CD4-positive, alpha-beta T cell (primary cell): ENCODE measurements at regions not wholly inside any gene's neighbourhood (a gene's known extent, or its start where the extent isn't known, plus 50 kb on each side); places are given as distances from the start of the nearest gene placed in this dataset.

ENCODE experiments used
- ATAC-seq: fragments of 200-7000 bp; cut with Tn5 transposase; one replicate; pipeline ENCODE4 v1.10.0; 2022; ENCODE audit warnings: mild to moderate bottlenecking; ENCODE audit not compliant: poor library complexity
- CTCF ChIA-PET: fragments of 350-600 bp; sonication (Branson Sonifier 250); formaldehyde crosslinking; loops from one replicate; lab custom pipeline; 2021; ENCODE audit warnings: antibody characterized with exemption, inconsistent platforms; lab: Charles Lee
- POLR2A ChIA-PET: fragments of 350-600 bp; sonication (Branson Sonifier 250); formaldehyde crosslinking; loops from one replicate; lab custom pipeline; 2021; ENCODE audit warnings: antibody characterized with exemption, inconsistent platforms; lab: Charles Lee
- DNase-seq, 14 experiments: peaks; one replicate each; pipeline ENCODE4 v3.0.0-alpha.2; 2013 to 2020; ENCODE audit warnings: mixed read lengths in 2 of 14
- H3K27ac ChIP-seq, 2 donors: one replicate each; pipeline versions ENCODE4 v1.5.1 to v1.7.0; 2013; ENCODE audit warnings: low read length in 2 of 2, low read depth in 1 of 2, mild to moderate bottlenecking in 1 of 2
- H3K27me3 ChIP-seq, 2 experiments: 1 replicate in 1 of 2; 2 replicates in 1 of 2; pipeline versions ENCODE4 v1.6.1 to v1.7.0; 2013; ENCODE audit warnings: low read length in 2 of 2, control low read depth in 1 of 2, mild to moderate bottlenecking in 1 of 2, moderate library complexity in 1 of 2; ENCODE audit not compliant: insufficient read depth in 2 of 2, control insufficient read depth in 1 of 2
- H3K36me3 ChIP-seq: one replicate; pipeline ENCODE4 v1.6.1; 2013; ENCODE audit warnings: low read length, control low read depth; ENCODE audit not compliant: insufficient read depth
- H3K4me1 ChIP-seq: one replicate; pipeline ENCODE4 v1.6.1; 2013; ENCODE audit warnings: low read length, control low read depth; ENCODE audit not compliant: insufficient read depth
- H3K4me3 ChIP-seq: one replicate; pipeline ENCODE4 v1.5.1; 2013; ENCODE audit warnings: mild to moderate bottlenecking, low read length, moderate library complexity
- H3K9me3 ChIP-seq, 2 experiments: 1 replicate in 1 of 2; 2 replicates in 1 of 2; pipeline versions ENCODE4 v1.6.1 to v1.7.0; 2013; ENCODE audit warnings: low read length in 2 of 2, mild to moderate bottlenecking in 2 of 2, control low read depth in 1 of 2, moderate library complexity in 1 of 2; ENCODE audit not compliant: control insufficient read depth in 1 of 2, insufficient read depth in 1 of 2
- H3K27ac Mint-ChIP-seq: one replicate; pipeline ENCODE4 v1.8.0; 2020; ENCODE audit warnings: mixed read lengths
- H3K27me3 Mint-ChIP-seq: one replicate; pipeline ENCODE4 v1.8.0; 2021; ENCODE audit warnings: mixed read lengths
- H3K36me3 Mint-ChIP-seq: one replicate; pipeline ENCODE4 v1.8.0; 2021; ENCODE audit warnings: low read depth, mixed read lengths
- H3K4me1 Mint-ChIP-seq: one replicate; pipeline ENCODE4 v1.8.0; 2021; ENCODE audit warnings: low read depth, mixed read lengths
- H3K4me3 Mint-ChIP-seq: one replicate; pipeline ENCODE4 v1.8.0; 2020; ENCODE audit warnings: mild to moderate bottlenecking, mixed read lengths
- H3K9me3 Mint-ChIP-seq: one replicate; pipeline ENCODE4 v1.8.0; 2020; ENCODE audit warnings: mixed read lengths
- intact Hi-C, 2 experiments: fragments of 100-400 bp; cut with DNase I in 1 of 2; cut with micrococcal nuclease in 1 of 2; formaldehyde crosslinking; loops; one replicate each; pipeline versions ENCODE4 v1.15.1 to v1.9.0; 2023 to 2025; cut with DNase I, micrococcal nuclease
- TF ChIP-seq, protein P1 (sequence below): fragments of 200-600 bp; IDR thresholded peaks from one replicate; pipeline ENCODE4 v1.8.0; 2022; ENCODE audit warnings: antibody characterized with exemption, mild to moderate bottlenecking

DNA sequence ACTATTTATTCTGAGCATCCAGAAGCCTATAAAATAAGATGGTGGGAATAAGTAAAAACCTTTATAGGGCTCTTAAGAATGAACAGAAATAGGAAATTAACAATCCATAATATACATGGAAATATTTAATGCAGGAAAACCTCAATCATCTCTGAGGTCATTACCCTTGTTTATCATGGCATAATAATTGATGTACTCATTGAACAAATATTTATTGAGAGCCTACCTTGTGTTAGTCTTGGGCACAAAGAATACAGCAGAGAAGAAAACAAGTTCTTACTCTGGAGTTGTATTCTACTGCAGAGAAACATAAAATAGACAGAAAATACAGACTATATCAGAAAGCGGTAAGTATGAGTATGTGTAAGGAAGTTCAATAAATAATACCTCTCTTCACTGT, 167.2 kb downstream of the COX18 start:
- H3K4me3 Mint-ChIP-seq, result no peak overlapping the region
- no peaks in the 10 kb centered on the region for H3K36me3 Mint-ChIP-seq
- CTCF ChIA-PET, result no interaction called here
- Histone ChIP-seq H3K9me3 (no peaks in the 10 kb centered on the region), H3K27me3 (no peaks in the 10 kb centered on the region), H3K4me1 (no peaks in the 10 kb centered on the region), H3K4me3 (no peak overlapping the region), H3K27ac (no peak overlapping the region), H3K36me3 (no peaks in the 10 kb centered on the region)
- H3K27ac Mint-ChIP-seq, result no peak overlapping the region
- TF ChIP-seq, protein P1, sequence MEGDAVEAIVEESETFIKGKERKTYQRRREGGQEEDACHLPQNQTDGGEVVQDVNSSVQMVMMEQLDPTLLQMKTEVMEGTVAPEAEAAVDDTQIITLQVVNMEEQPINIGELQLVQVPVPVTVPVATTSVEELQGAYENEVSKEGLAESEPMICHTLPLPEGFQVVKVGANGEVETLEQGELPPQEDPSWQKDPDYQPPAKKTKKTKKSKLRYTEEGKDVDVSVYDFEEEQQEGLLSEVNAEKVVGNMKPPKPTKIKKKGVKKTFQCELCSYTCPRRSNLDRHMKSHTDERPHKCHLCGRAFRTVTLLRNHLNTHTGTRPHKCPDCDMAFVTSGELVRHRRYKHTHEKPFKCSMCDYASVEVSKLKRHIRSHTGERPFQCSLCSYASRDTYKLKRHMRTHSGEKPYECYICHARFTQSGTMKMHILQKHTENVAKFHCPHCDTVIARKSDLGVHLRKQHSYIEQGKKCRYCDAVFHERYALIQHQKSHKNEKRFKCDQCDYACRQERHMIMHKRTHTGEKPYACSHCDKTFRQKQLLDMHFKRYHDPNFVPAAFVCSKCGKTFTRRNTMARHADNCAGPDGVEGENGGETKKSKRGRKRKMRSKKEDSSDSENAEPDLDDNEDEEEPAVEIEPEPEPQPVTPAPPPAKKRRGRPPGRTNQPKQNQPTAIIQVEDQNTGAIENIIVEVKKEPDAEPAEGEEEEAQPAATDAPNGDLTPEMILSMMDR, result no peak
- no peaks in the 10 kb centered on the region for H3K4me1 Mint-ChIP-seq
- intact Hi-C loops, result no loop called here
- no peaks in the 10 kb centered on the region for H3K27me3 Mint-ChIP-seq
- no peak for DNase-seq
- no peak for ATAC-seq
- POLR2A ChIA-PET, result no interaction called here
- H3K9me3 Mint-ChIP-seq, result no peaks in the 10 kb centered on the region

DNA sequence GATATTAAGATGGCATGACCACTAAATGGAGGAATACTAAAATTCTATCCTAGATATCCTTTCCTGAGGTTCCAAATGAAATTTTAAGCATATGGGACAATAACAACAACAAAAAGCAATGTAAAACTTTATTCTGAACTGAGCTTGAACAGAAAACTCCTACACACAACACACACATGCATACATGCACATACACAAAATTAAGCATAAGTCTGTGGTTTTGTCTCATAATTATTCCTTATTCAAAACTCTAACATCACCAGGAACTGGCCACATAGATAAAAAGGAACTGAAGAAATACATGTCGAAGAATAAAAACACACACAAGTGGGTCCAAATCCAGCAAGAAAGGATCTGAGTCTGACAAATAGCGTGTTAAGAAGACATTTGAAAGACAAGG, 168.0 kb downstream of the COX18 start:
- DNase-seq (no peak), ATAC-seq (no peak)
- no peaks in the 10 kb centered on the region for H3K9me3 ChIP-seq
- no peaks in the 10 kb centered on the region for H3K27me3 Mint-ChIP-seq
- no peak overlapping the region for H3K27ac Mint-ChIP-seq
- no peak overlapping the region for H3K4me3 Mint-ChIP-seq
- no peaks in the 10 kb centered on the region for H3K36me3 Mint-ChIP-seq
- no peaks in the 10 kb centered on the region for H3K27me3 ChIP-seq
- H3K27ac ChIP-seq, result no peak overlapping the region
- H3K36me3 ChIP-seq, result no peaks in the 10 kb centered on the region
- no peaks in the 10 kb centered on the region for H3K4me1 Mint-ChIP-seq
- POLR2A ChIA-PET, result no interaction called here
- CTCF ChIA-PET, result no interaction called here
- no peak overlapping the region for H3K4me3 ChIP-seq
- H3K4me1 ChIP-seq, result no peaks in the 10 kb centered on the region
- TF ChIP-seq, protein P1, result no peak
- intact Hi-C loops, result no loop called here
- H3K9me3 Mint-ChIP-seq, result no peaks in the 10 kb centered on the region

DNA sequence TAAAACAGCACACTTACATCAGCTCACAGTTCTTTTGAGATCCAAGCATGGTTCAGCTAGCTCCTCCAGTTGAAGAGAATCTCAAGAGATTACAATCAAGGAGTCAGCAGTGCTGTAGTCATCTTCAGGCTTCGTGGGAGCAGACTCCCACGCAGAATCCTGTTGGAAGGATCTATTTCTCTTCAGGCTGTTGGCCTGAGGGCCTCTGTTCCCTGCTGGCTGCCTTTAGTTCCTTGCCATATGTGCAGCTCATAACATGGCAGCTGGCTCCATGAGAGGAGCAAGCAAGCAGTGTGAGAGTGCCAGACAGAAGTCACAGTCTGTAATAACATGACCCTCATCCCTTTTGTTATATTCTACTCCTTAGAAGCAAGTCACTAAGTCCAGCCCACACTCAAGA, 168.6 kb downstream of the COX18 start:
- no peak overlapping the region for H3K27ac ChIP-seq
- TF ChIP-seq, protein P1, result no peak
- DNase-seq (no peak), ATAC-seq (no peak)
- Mint-ChIP-seq H3K27me3 (no peaks in the 10 kb centered on the region), H3K9me3 (no peaks in the 10 kb centered on the region), H3K36me3 (no peaks in the 10 kb centered on the region), H3K4me1 (no peaks in the 10 kb centered on the region), H3K27ac (no peak overlapping the region), H3K4me3 (no peak overlapping the region)
- POLR2A ChIA-PET, result no interaction called here
- CTCF ChIA-PET, result no interaction called here
- H3K9me3 ChIP-seq, result no peaks in the 10 kb centered on the region
- no peak overlapping the region for H3K4me3 ChIP-seq
- H3K27me3 ChIP-seq, result no peaks in the 10 kb centered on the region
- no peaks in the 10 kb centered on the region for H3K4me1 ChIP-seq
- H3K36me3 ChIP-seq, result no peaks in the 10 kb centered on the region
- intact Hi-C loops, result no loop called here
